Type B pancreatic cell (in vitro differentiated cells): ENCODE measurements at regions not wholly inside any gene's neighbourhood (a gene's known extent, or its start where the extent isn't known, plus 50 kb on each side); places are given as distances from the start of the nearest gene placed in this dataset.

Source experiments
- DNase-seq: peaks from one replicate; pipeline ENCODE4 v3.0.0; 2021; ENCODE audit warnings: mixed read lengths; ENCODE audit not compliant: unreplicated experiment; ENCODE audit errors: extremely low spot score
- H3K27ac Mint-ChIP-seq: 2 replicates; pipeline ENCODE4 v1.8.0; 2021; ENCODE audit warnings: mild to moderate bottlenecking, mixed read lengths
- H3K27me3 Mint-ChIP-seq: 2 replicates; pipeline ENCODE4 v1.8.0; 2021; ENCODE audit warnings: mixed read lengths
- H3K36me3 Mint-ChIP-seq: 2 replicates; pipeline ENCODE4 v1.8.0; 2021; ENCODE audit warnings: mixed read lengths
- H3K4me1 Mint-ChIP-seq: one replicate; pipeline ENCODE4 v1.8.0; 2021; ENCODE audit warnings: mixed read lengths; ENCODE audit not compliant: unreplicated experiment
- H3K4me3 Mint-ChIP-seq: 2 replicates; pipeline ENCODE4 v1.8.0; 2021; ENCODE audit warnings: mild to moderate bottlenecking, mixed read lengths
- H3K9me3 Mint-ChIP-seq: 2 replicates; pipeline ENCODE4 v1.8.0; 2021; ENCODE audit warnings: mixed read lengths
- TF ChIP-seq, protein P1 (sequence below): fragments of 200-600 bp; sonication (generic); conservative IDR thresholded peaks from 2 replicates; pipeline ENCODE4 v1.5.0; 2021; ENCODE audit warnings: antibody characterized with exemption, mild to moderate bottlenecking

- DNase-seq = no peak
- H3K9me3 Mint-ChIP-seq = no peaks in the 10 kb centered on the region
- peaks cover 13% of the 10 kb centered on the region for H3K27me3 Mint-ChIP-seq
- no peaks in the 10 kb centered on the region for H3K36me3 Mint-ChIP-seq
- no peak overlapping the region for H3K27ac Mint-ChIP-seq
- TF ChIP-seq, protein P1, sequence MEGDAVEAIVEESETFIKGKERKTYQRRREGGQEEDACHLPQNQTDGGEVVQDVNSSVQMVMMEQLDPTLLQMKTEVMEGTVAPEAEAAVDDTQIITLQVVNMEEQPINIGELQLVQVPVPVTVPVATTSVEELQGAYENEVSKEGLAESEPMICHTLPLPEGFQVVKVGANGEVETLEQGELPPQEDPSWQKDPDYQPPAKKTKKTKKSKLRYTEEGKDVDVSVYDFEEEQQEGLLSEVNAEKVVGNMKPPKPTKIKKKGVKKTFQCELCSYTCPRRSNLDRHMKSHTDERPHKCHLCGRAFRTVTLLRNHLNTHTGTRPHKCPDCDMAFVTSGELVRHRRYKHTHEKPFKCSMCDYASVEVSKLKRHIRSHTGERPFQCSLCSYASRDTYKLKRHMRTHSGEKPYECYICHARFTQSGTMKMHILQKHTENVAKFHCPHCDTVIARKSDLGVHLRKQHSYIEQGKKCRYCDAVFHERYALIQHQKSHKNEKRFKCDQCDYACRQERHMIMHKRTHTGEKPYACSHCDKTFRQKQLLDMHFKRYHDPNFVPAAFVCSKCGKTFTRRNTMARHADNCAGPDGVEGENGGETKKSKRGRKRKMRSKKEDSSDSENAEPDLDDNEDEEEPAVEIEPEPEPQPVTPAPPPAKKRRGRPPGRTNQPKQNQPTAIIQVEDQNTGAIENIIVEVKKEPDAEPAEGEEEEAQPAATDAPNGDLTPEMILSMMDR = no peak
- H3K4me3 Mint-ChIP-seq = no peak overlapping the region
- H3K4me1 Mint-ChIP-seq = no peaks in the 10 kb centered on the region
Measured at GRCh38 chr12:67155863-67156262, 113.3 kb upstream of the CAND1 start.

GRCh38 chr12:67161322-67161918, 107.7 kb upstream of the CAND1 start:
- H3K27ac Mint-ChIP-seq = no peak overlapping the region
- H3K4me1 Mint-ChIP-seq = no peaks in the 10 kb centered on the region
- DNase-seq = no peak
- TF ChIP-seq, protein P1 = peak; percentile 73
- no peak overlapping the region for H3K4me3 Mint-ChIP-seq
- no peaks in the 10 kb centered on the region for H3K36me3 Mint-ChIP-seq
- peaks cover 30% of the 10 kb centered on the region for H3K27me3 Mint-ChIP-seq
- H3K9me3 Mint-ChIP-seq = no peaks in the 10 kb centered on the region

- Mint-ChIP-seq H3K27ac (no peak overlapping the region), H3K9me3 (no peaks in the 10 kb centered on the region), H3K27me3 (peaks cover 29% of the 10 kb centered on the region), H3K4me3 (no peak overlapping the region), H3K36me3 (no peaks in the 10 kb centered on the region), H3K4me1 (no peaks in the 10 kb centered on the region)
- DNase-seq = no peak
- TF ChIP-seq, protein P1 = no peak
Measured at GRCh38 chr12:67173258-67173657, 95.9 kb upstream of the CAND1 start.

- no peak for DNase-seq
- H3K4me1 Mint-ChIP-seq = no peaks in the 10 kb centered on the region
- H3K4me3 Mint-ChIP-seq = no peak overlapping the region
- H3K27me3 Mint-ChIP-seq = peaks cover 56% of the 10 kb centered on the region
- H3K9me3 Mint-ChIP-seq = no peaks in the 10 kb centered on the region
- TF ChIP-seq, protein P1 = no peak
- no peaks in the 10 kb centered on the region for H3K36me3 Mint-ChIP-seq
- H3K27ac Mint-ChIP-seq = no peak overlapping the region
Measured at GRCh38 chr12:67182551-67182950, 86.6 kb upstream of the CAND1 start.

DNA sequence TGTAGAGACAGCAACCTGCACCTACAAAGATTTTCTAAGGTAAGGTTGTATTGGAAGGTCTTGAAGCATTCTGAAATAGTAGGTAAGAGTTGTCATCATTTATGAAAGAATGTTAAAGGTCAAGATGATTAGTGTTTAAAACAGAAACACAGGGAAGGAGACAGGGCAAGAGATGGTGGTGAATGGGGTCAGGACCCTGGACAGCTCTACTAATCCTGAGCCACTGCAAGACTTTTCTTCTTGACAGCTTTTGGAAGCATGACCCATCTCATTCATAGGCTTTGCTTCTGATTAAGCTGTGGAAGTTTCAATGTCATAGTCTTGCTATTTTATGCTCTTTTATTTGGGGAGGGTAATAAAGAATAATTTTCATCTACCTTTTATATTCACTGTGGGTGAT, 75.5 kb upstream of the CAND1 start:
- Mint-ChIP-seq H3K36me3 (no peaks in the 10 kb centered on the region), H3K9me3 (no peaks in the 10 kb centered on the region), H3K4me1 (no peaks in the 10 kb centered on the region), H3K27me3 (peaks cover 17% of the 10 kb centered on the region), H3K27ac (no peak overlapping the region), H3K4me3 (no peak overlapping the region)
- TF ChIP-seq, protein P1 = no peak
- DNase-seq = no peak

DNA sequence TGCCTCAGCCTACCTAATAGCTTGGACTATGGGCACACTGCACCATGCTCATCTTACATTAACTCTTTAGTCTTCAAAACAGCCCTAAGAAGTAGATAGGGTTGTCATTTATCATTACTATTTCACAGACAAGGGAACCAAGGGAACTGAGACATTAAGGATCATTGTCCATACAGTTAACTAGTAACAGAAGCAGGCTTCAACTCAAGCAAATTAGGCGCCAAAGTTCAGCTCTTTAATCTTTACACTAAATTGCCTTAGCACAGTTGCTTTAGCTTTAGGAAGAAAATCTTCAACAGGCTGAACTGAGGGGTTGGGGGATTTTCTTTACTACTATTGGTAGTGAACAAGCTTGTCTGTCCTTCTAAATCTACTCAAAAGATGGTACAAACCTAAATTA, 68.8 kb upstream of the CAND1 start:
- Mint-ChIP-seq H3K9me3 (no peaks in the 10 kb centered on the region), H3K27ac (no peak overlapping the region), H3K36me3 (no peaks in the 10 kb centered on the region), H3K4me1 (no peaks in the 10 kb centered on the region), H3K27me3 (peaks cover 13% of the 10 kb centered on the region), H3K4me3 (no peak overlapping the region)
- DNase-seq = no peak
- TF ChIP-seq, protein P1 = no peak
